ENCODE measurements at regions not wholly inside any gene's neighbourhood (a gene's known extent, or its start where the extent isn't known, plus 50 kb on each side); places are given as distances from the start of the nearest gene placed in this dataset.

GRCh38 chrX:39194673-39195072, 393.4 kb downstream of the MID1IP1 start:
- TF ChIP-seq CTCF (IDR thresholded peaks at IDR 0.05; ENCODE audit: low read depth, low read length): no peak
- no peak overlapping the region for H3K4me3 ChIP-seq (replicated peaks in 1 of 2; ENCODE audit: low read depth in 2 of 2, low read length in 2 of 2)
- DNase-seq (ENCODE audit: low read depth in 2 of 2): no peak

- DNase-seq (ENCODE audit: low read depth in 2 of 2): no peak
- TF ChIP-seq CTCF (IDR thresholded peaks at IDR 0.05; ENCODE audit: low read depth, low read length): no peak
- no peak overlapping the region for H3K4me3 ChIP-seq (replicated peaks in 1 of 2; ENCODE audit: low read depth in 2 of 2, low read length in 2 of 2)
These were observed 393.9 kb downstream of the MID1IP1 start for GRCh38 chrX:39195156-39195555.

GRCh38 chrX:39196192-39197102, 395.2 kb downstream of the MID1IP1 start:
- H3K4me3 ChIP-seq (replicated peaks in 1 of 2; ENCODE audit: low read depth in 2 of 2, low read length in 2 of 2): no peak overlapping the region
- DNase-seq (ENCODE audit: low read depth in 2 of 2): peak; percentile 12 to 72
- TF ChIP-seq CTCF (IDR thresholded peaks at IDR 0.05; ENCODE audit: low read depth, low read length): no peak

GRCh38 chrX:39199429-39199828, 398.2 kb downstream of the MID1IP1 start:
- no peak for TF ChIP-seq CTCF (IDR thresholded peaks at IDR 0.05; ENCODE audit: low read depth, low read length)
- no peak for DNase-seq (ENCODE audit: low read depth in 2 of 2)
- no peak overlapping the region for H3K4me3 ChIP-seq (replicated peaks in 1 of 2; ENCODE audit: low read depth in 2 of 2, low read length in 2 of 2)

DNA sequence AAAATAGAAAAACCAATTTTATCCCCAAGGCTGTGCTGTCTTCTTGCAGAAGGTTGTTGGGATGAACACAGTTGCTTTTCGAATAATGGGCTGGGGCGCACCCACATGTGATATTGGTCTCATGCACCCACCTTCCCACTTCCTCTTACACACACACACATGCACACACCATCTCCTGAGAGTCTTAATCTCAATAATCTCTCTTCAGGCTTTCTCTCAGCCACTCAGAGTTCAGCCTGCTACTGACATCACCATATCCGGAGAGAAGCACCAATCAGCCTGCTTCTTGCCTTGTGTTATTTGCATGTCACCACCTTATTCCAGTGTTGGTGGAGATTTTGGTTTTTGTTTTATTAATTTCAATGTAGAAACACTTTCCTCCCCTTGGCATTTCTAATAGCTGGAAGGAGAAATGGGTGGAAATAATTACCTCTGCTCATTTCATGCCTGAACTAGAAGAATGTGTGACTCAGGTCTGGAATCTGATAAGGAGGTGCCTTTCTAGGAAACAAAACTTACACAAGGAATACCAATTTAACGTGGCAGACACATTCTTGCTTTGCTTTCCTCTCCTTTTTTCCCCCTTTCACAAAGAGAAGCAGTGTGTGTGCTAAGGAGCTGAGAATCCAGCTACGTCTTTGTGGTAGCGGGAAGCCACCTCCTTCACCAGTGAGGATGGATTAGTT, 400.2 kb downstream of the MID1IP1 start:
- no peak for TF ChIP-seq CTCF (IDR thresholded peaks at IDR 0.05; ENCODE audit: low read depth, low read length)
- peak; percentile 0 to 1 for DNase-seq (ENCODE audit: low read depth in 2 of 2)
- H3K4me3 ChIP-seq (replicated peaks in 1 of 2; ENCODE audit: low read depth in 2 of 2, low read length in 2 of 2): no peak overlapping the region

GRCh38 chrX:39202641-39203040, 401.4 kb downstream of the MID1IP1 start:
- no peak for DNase-seq (ENCODE audit: low read depth in 2 of 2)
- no peak for TF ChIP-seq CTCF (IDR thresholded peaks at IDR 0.05; ENCODE audit: low read depth, low read length)
- H3K4me3 ChIP-seq (replicated peaks in 1 of 2; ENCODE audit: low read depth in 2 of 2, low read length in 2 of 2): no peak overlapping the region

Data from cardiac fibroblast (primary cell).